ENCODE measurements at regions not wholly inside any gene's neighbourhood (a gene's known extent, or its start where the extent isn't known, plus 50 kb on each side); places are given as distances from the start of the nearest gene placed in this dataset.
"Not testable (repeated sequence)": the region's sequence is repeated elsewhere in the genome, so short reads cannot be mapped to it uniquely, and the experiment has no call there.

GRCh38 chr13:100773923-100774663 is 99.5 kb upstream of the TMTC4 start:
- ATAC-seq = no peak
- H3K4me1 ChIP-seq = no peaks in the 10 kb centered on the region
- no peaks in the 10 kb centered on the region for H3K27me3 ChIP-seq
- H3K27ac ChIP-seq = no peak overlapping the region
- TF ChIP-seq CTCF (IDR thresholded peaks at IDR 0.05) = no peak
- 86 to 87% methylated on average over 13 of the region's 13 CpGs for WGBS, 2 donors
- no peak for FAIRE-seq
- intact Hi-C loops (cut with DNase I) = no loop called here
- H3K4me3 ChIP-seq = no peak overlapping the region
- no peak for DNase-seq
- H3K36me3 ChIP-seq = no peaks in the 10 kb centered on the region
- no peaks in the 10 kb centered on the region for H3K9me3 ChIP-seq

GRCh38 chr13:100773429-100773828 is 98.8 kb upstream of the TMTC4 start:
- ATAC-seq (no peak), DNase-seq (no peak), FAIRE-seq (no peak)
- WGBS, 2 donors = 90 to 93% methylated on average over 3 of the region's 3 CpGs
- Histone ChIP-seq H3K4me1 (no peaks in the 10 kb centered on the region), H3K4me3 (no peak overlapping the region), H3K27me3 (no peaks in the 10 kb centered on the region), H3K36me3 (no peaks in the 10 kb centered on the region), H3K27ac (no peak overlapping the region), H3K9me3 (no peaks in the 10 kb centered on the region)
- intact Hi-C loops (cut with DNase I) = no loop called here
- no peak for TF ChIP-seq CTCF (IDR thresholded peaks at IDR 0.05)

- intact Hi-C loops (cut with DNase I) = no loop called here
- H3K9me3 ChIP-seq = no peaks in the 10 kb centered on the region
- no peak overlapping the region for H3K27ac ChIP-seq
- no peaks in the 10 kb centered on the region for H3K27me3 ChIP-seq
- FAIRE-seq = no peak
- TF ChIP-seq CTCF (IDR thresholded peaks at IDR 0.05) = no peak
- DNase-seq = no peak
- H3K4me1 ChIP-seq = no peaks in the 10 kb centered on the region
- ATAC-seq = no peak
- 81 to 84% methylated on average over 2 of the region's 2 CpGs for WGBS, 2 donors
- H3K36me3 ChIP-seq = no peaks in the 10 kb centered on the region
- no peak overlapping the region for H3K4me3 ChIP-seq
These were observed 92.6 kb upstream of the TMTC4 start for GRCh38 chr13:100767192-100767591.

- H3K27ac ChIP-seq; FAIRE-seq; H3K36me3 ChIP-seq; DNase-seq; H3K27me3 ChIP-seq; H3K9me3 ChIP-seq; H3K4me3 ChIP-seq; ATAC-seq; H3K4me1 ChIP-seq; intact Hi-C loops (cut with DNase I): not testable (repeated sequence)
- WGBS, 2 donors = 90 to 91% methylated on average over 4 of the region's 4 CpGs
These were observed 92.0 kb upstream of the TMTC4 start for GRCh38 chr13:100766570-100766969.

- DNase-seq (no peak), ATAC-seq (no peak)
- no peak for TF ChIP-seq CTCF (IDR thresholded peaks at IDR 0.05)
These were observed 90.3 kb upstream of the TMTC4 start for GRCh38 chr13:100764937-100765336.

GRCh38 chr13:100762126-100762525 is 87.5 kb upstream of the TMTC4 start:
- H3K4me3 ChIP-seq; DNase-seq; H3K36me3 ChIP-seq; H3K27ac ChIP-seq; intact Hi-C loops (cut with DNase I); H3K4me1 ChIP-seq; FAIRE-seq; ATAC-seq; H3K27me3 ChIP-seq; H3K9me3 ChIP-seq: not testable (repeated sequence)
- WGBS, 2 donors = 93 to 99% methylated on average over 12 to 16 of the region's 22 CpGs

More at GRCh38 chr13:100764937-100765336, 90.3 kb upstream of the TMTC4 start:
- 81 to 84% methylated on average over 9 of the region's 9 CpGs for WGBS, 2 donors
- FAIRE-seq = no peak
- H3K9me3 ChIP-seq = no peaks in the 10 kb centered on the region
- intact Hi-C loops (cut with DNase I) = no loop called here
- no peaks in the 10 kb centered on the region for H3K36me3 ChIP-seq
- no peak overlapping the region for H3K27ac ChIP-seq
- H3K4me3 ChIP-seq = no peak overlapping the region
- no peaks in the 10 kb centered on the region for H3K4me1 ChIP-seq
- H3K27me3 ChIP-seq = no peaks in the 10 kb centered on the region
